Epithelial cell of prostate (primary cell): ENCODE measurements at regions not wholly inside any gene's neighbourhood (a gene's known extent, or its start where the extent isn't known, plus 50 kb on each side); places are given as distances from the start of the nearest gene placed in this dataset.

Source experiments
- DNase-seq: peaks from one replicate; pipeline ENCODE4 v3.0.0-alpha.2; 2011; ENCODE audit warnings: low read depth, low spot score
- H3K27ac ChIP-seq: fragments of 450-650 bp; 2 replicates; pipeline ENCODE4 v1.5.1; 2017; ENCODE audit warnings: mild to moderate bottlenecking

DNA sequence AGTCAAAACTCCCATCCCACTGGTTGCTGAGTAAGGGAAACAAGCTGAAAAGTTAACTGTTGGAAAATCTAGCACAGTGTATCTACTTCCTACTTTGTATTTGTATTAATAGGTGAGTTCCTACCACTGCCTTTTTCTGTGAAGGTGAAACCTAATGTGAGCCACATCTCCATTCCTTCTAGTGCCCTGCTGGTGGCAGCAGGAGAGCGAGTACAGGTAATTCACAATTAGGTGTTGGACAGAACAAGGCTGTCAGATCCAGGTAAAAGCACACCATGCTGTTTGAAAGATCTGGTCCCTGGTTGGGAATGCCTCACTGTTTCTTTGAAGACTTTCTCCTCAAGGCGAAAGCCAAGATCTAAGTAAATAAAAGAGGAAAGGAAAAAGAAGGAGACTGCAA lies 528.4 kb downstream of the PKHD1 start:
- no peak overlapping the region for H3K27ac ChIP-seq
- DNase-seq = no peak

DNA sequence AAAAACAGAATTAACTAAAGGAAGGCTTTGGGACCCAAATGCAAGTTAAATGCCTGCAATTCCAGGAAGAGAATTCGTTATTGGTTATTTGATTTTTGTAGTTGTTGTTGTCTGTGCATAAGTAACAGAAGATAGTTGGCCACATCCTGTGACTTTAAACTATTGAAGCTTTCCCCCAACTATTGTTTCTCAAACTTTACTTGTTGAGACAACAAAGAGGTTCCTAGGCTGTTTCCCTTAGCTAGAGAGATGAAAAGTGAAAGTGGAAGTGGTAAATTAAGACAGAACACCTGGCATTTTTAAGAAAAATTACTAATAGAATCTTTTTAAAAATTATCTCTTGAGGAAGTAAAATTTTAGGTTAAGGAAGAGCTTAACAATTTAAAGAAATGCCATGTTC lies 525.2 kb downstream of the PKHD1 start:
- DNase-seq = no peak
- H3K27ac ChIP-seq = no peak overlapping the region
